ENCODE measurements at regions not wholly inside any gene's neighbourhood (a gene's known extent, or its start where the extent isn't known, plus 50 kb on each side); places are given as distances from the start of the nearest gene placed in this dataset.

GRCh38 chr1:56225964-56226815, 353.2 kb downstream of the PLPP3 start:
- TF ChIP-seq, protein P1, sequence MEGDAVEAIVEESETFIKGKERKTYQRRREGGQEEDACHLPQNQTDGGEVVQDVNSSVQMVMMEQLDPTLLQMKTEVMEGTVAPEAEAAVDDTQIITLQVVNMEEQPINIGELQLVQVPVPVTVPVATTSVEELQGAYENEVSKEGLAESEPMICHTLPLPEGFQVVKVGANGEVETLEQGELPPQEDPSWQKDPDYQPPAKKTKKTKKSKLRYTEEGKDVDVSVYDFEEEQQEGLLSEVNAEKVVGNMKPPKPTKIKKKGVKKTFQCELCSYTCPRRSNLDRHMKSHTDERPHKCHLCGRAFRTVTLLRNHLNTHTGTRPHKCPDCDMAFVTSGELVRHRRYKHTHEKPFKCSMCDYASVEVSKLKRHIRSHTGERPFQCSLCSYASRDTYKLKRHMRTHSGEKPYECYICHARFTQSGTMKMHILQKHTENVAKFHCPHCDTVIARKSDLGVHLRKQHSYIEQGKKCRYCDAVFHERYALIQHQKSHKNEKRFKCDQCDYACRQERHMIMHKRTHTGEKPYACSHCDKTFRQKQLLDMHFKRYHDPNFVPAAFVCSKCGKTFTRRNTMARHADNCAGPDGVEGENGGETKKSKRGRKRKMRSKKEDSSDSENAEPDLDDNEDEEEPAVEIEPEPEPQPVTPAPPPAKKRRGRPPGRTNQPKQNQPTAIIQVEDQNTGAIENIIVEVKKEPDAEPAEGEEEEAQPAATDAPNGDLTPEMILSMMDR (IDR thresholded peaks at IDR 0.05; ENCODE audit: low read depth, low read length), result no peak
- TF ChIP-seq EZH2phosphoT487 (IDR thresholded peaks at IDR 0.05; ENCODE audit: low read depth), result no peak

Measured in OCI-LY3 (cell line).